Endothelial cell of umbilical vein (primary cell): ENCODE measurements at regions not wholly inside any gene's neighbourhood (a gene's known extent, or its start where the extent isn't known, plus 50 kb on each side); places are given as distances from the start of the nearest gene placed in this dataset.
"Not testable (repeated sequence)": the region's sequence is repeated elsewhere in the genome, so short reads cannot be mapped to it uniquely, and the experiment has no call there.

Source experiments
- BruUV-seq: library from RNA; stranded (reverse); fragments of 400-500 nt; replicated peaks from 2 replicates; lab custom pipeline; 2021; lab: Mats Ljungman, UMichigan
- CTCF ChIA-PET: fragments of 300-600, 350-600 bp; sonication (Branson Sonifier 250); formaldehyde crosslinking; loops from one replicate; lab custom pipeline; 2021; ENCODE audit warnings: antibody characterized with exemption, inconsistent platforms; lab: Charles Lee
- POLR2A ChIA-PET: fragments of 300-600, 350-600 bp; sonication (Branson Sonifier 250); formaldehyde crosslinking; loops from one replicate; lab custom pipeline; 2021; ENCODE audit warnings: antibody characterized with exemption, inconsistent platforms; lab: Charles Lee
- DNase-seq: peaks from one replicate; pipeline ENCODE4 v3.0.0-alpha.2; 2011; ENCODE audit warnings: low read depth, low spot score
- FAIRE-seq: peaks from 2 replicates; lab custom pipeline; 2011; peaks lifted over from hg19 to GRCh38; lab: Jason Lieb, UNC
- H2AFZ ChIP-seq: 2 replicates; pipeline ENCODE4 v1.6.0; 2012; ENCODE audit warnings: low read depth, low read length, control low read depth, inconsistent platforms
- H3K27ac ChIP-seq: 2 replicates; pipeline ENCODE4 v1.5.1; 2011; ENCODE audit warnings: low read depth, mild to moderate bottlenecking, control low read depth, low read length, moderate library complexity; ENCODE audit not compliant: insufficient read depth
- H3K27me3 ChIP-seq, 2 experiments: 2 replicates each; pipeline versions ENCODE4 v1.6.0 to v1.6.1; 2011; ENCODE audit warnings: low read length in 2 of 2, mixed read lengths in 1 of 2; ENCODE audit not compliant: control insufficient read depth in 2 of 2, insufficient read depth in 2 of 2
- H3K36me3 ChIP-seq, 2 experiments: 2 replicates in 1 of 2; 3 replicates in 1 of 2; pipeline ENCODE4 v1.5.1; 2011; ENCODE audit warnings: low read length in 2 of 2, mild to moderate bottlenecking in 1 of 2, moderate library complexity in 1 of 2; ENCODE audit not compliant: control insufficient read depth in 2 of 2, insufficient read depth in 2 of 2; ENCODE audit errors: extremely low read depth in 1 of 2
- H3K4me1 ChIP-seq: 3 replicates; pipeline ENCODE4 v1.5.1; 2011; ENCODE audit warnings: mild to moderate bottlenecking, low read length; ENCODE audit not compliant: control insufficient read depth, insufficient read depth; ENCODE audit errors: extremely low read depth
- H3K4me2 ChIP-seq: 2 replicates; pipeline ENCODE4 v1.6.1; 2011; ENCODE audit warnings: low read length, control low read depth, mixed read lengths; ENCODE audit not compliant: insufficient read depth
- H3K4me3 ChIP-seq, 3 experiments: fragments of 200-600 bp in 1 of 3; sonication (generic), shearing (Covaris generic) in 1 of 3; replicated peaks in 1 of 3; 2 replicates each; pipeline ENCODE4 v1.5.1; 2011 to 2016; ENCODE audit warnings: control low read depth in 3 of 3, low read length in 3 of 3, mild to moderate bottlenecking in 2 of 3, inconsistent platforms in 1 of 3, low read depth in 1 of 3, moderate library complexity in 1 of 3; ENCODE audit not compliant: insufficient read depth in 1 of 3
- H3K79me2 ChIP-seq: 2 replicates; pipeline ENCODE4 v1.6.0; 2012; ENCODE audit warnings: low read length, inconsistent platforms; ENCODE audit not compliant: control insufficient read depth, insufficient read depth
- H3K9ac ChIP-seq: replicated peaks from 2 replicates; pipeline ENCODE3; 2011; ENCODE audit warnings: low read length, control low read depth; ENCODE audit not compliant: insufficient read depth; ENCODE audit errors: extremely low read depth
- H3K9me1 ChIP-seq: replicated peaks from 3 replicates; pipeline ENCODE4 v1.6.0; 2011; ENCODE audit warnings: mild to moderate bottlenecking, low read length; ENCODE audit not compliant: control insufficient read depth, insufficient read depth; ENCODE audit errors: extremely low read depth
- H3K9me3 ChIP-seq: replicated peaks from 2 replicates; pipeline ENCODE4 v1.5.1; 2012; ENCODE audit warnings: low read length, inconsistent platforms; ENCODE audit not compliant: control insufficient read depth, insufficient read depth
- H4K20me1 ChIP-seq: replicated peaks from 2 replicates; pipeline ENCODE3; 2011; ENCODE audit warnings: mild to moderate bottlenecking, low read length; ENCODE audit not compliant: control insufficient read depth, insufficient read depth; ENCODE audit errors: extremely low read depth
- EZH2 ChIP-seq: IDR thresholded peaks from 2 replicates; pipeline ENCODE4 v1.6.1; 2012; ENCODE audit warnings: borderline replicate concordance, low read depth, mild to moderate bottlenecking, moderate library complexity, low read length, inconsistent platforms; ENCODE audit not compliant: severe bottlenecking
- FOS ChIP-seq: IDR thresholded peaks from 2 replicates; pipeline ENCODE4 v1.6.1; 2011; ENCODE audit warnings: mild to moderate bottlenecking, low read length, moderate library complexity, borderline replicate concordance; ENCODE audit not compliant: insufficient read depth
- GATA2 ChIP-seq: IDR thresholded peaks from 2 replicates; pipeline ENCODE4 v1.7.0; 2011; ENCODE audit warnings: low read depth, mild to moderate bottlenecking, moderate library complexity, mixed read lengths, low read length; ENCODE audit not compliant: insufficient read length, insufficient read depth
- JUN ChIP-seq: IDR thresholded peaks from 2 replicates; pipeline ENCODE4 v1.6.1; 2011; ENCODE audit warnings: borderline replicate concordance, low read depth; ENCODE audit not compliant: insufficient read length, insufficient read depth
- MAX ChIP-seq: IDR thresholded peaks from 2 replicates; pipeline ENCODE4 v1.6.1; 2011; ENCODE audit not compliant: insufficient read depth, insufficient read length
- MYC ChIP-seq: IDR thresholded peaks from one replicate; pipeline ENCODE4 v1.6.1; 2011; ENCODE audit warnings: mild to moderate bottlenecking, low read depth, low read length
- POLR2A ChIP-seq: IDR thresholded peaks from 2 replicates; pipeline ENCODE4 v1.6.1; 2012; ENCODE audit warnings: low read depth, mild to moderate bottlenecking, control low read depth, low read length
- POLR2AphosphoS5 ChIP-seq: IDR thresholded peaks from 2 replicates; pipeline ENCODE4 v1.6.1; 2012; ENCODE audit warnings: low read depth, mild to moderate bottlenecking, control low read depth, low read length, moderate library complexity; ENCODE audit not compliant: insufficient read depth
- dilution Hi-C: fragments of 300-500 bp; cut with MboI; formaldehyde crosslinking; loops from one replicate; pipeline ENCODE4 v1.15.0; 2019; ENCODE audit warnings: low sequenced_read_pairs; ENCODE audit not compliant: extremely low pct_ligation_motif_present
- intact Hi-C: fragments of 100-400 bp; cut with micrococcal nuclease; formaldehyde crosslinking; loops from one replicate; pipeline ENCODE4 v1.10.0; 2022
- TF ChIP-seq, protein P1 (sequence below), 2 donors: IDR thresholded peaks; 1 replicate in 1 of 2; 2 replicates in 1 of 2; pipeline ENCODE4 v1.5.1; 2011; ENCODE audit warnings: low read length in 2 of 2, mild to moderate bottlenecking in 2 of 2, moderate library complexity in 2 of 2, control low read depth in 1 of 2, inconsistent platforms in 1 of 2, low read depth in 1 of 2; ENCODE audit not compliant: insufficient read depth in 1 of 2; ENCODE audit errors: extremely low read depth in 1 of 2

GRCh38 chr10:30706189-30706588 is 76.6 kb upstream of the LYZL2 start:
- H3K4me1 ChIP-seq, dilution Hi-C loops, POLR2A ChIA-PET, H3K36me3 ChIP-seq, H3K4me3 ChIP-seq, BruUV-seq, H3K9me3 ChIP-seq, H2AFZ ChIP-seq, H3K27ac ChIP-seq, H3K9ac ChIP-seq, H4K20me1 ChIP-seq, H3K9me1 ChIP-seq, CTCF ChIA-PET, H3K79me2 ChIP-seq, FAIRE-seq, H3K4me2 ChIP-seq, intact Hi-C loops, DNase-seq: not testable (repeated sequence)
- H3K27me3 ChIP-seq = peaks cover 4 to 17% of the 10 kb centered on the region in 2 experiments

GRCh38 chr10:30705625-30706149 is 76.1 kb upstream of the LYZL2 start:
- no peak for FAIRE-seq
- CTCF ChIA-PET = no interaction called here
- H4K20me1 ChIP-seq = no peaks in the 10 kb centered on the region
- H3K36me3 ChIP-seq = no peaks in the 10 kb centered on the region
- no peak overlapping the region for H3K4me2 ChIP-seq
- H3K27me3 ChIP-seq = peaks cover 4 to 16% of the 10 kb centered on the region in 2 experiments
- POLR2A ChIA-PET = no interaction called here
- no peaks in the 10 kb centered on the region for H3K9me3 ChIP-seq
- H3K9me1 ChIP-seq = no peaks in the 10 kb centered on the region
- BruUV-seq = no TSS peak
- dilution Hi-C loops (no loop called here), intact Hi-C loops (no loop called here)
- no peak for DNase-seq
- H3K79me2 ChIP-seq = no peaks in the 10 kb centered on the region
- H3K9ac ChIP-seq = no peak overlapping the region
- no peaks in the 10 kb centered on the region for H3K4me1 ChIP-seq
- no peak overlapping the region for H3K27ac ChIP-seq
- no peak overlapping the region for H2AFZ ChIP-seq
- TF ChIP-seq GATA2 (no peak), POLR2AphosphoS5 (no peak), FOS (no peak), MAX (no peak), EZH2 (no peak), POLR2A (no peak), JUN (no peak), MYC (no peak)
- TF ChIP-seq, protein P1, sequence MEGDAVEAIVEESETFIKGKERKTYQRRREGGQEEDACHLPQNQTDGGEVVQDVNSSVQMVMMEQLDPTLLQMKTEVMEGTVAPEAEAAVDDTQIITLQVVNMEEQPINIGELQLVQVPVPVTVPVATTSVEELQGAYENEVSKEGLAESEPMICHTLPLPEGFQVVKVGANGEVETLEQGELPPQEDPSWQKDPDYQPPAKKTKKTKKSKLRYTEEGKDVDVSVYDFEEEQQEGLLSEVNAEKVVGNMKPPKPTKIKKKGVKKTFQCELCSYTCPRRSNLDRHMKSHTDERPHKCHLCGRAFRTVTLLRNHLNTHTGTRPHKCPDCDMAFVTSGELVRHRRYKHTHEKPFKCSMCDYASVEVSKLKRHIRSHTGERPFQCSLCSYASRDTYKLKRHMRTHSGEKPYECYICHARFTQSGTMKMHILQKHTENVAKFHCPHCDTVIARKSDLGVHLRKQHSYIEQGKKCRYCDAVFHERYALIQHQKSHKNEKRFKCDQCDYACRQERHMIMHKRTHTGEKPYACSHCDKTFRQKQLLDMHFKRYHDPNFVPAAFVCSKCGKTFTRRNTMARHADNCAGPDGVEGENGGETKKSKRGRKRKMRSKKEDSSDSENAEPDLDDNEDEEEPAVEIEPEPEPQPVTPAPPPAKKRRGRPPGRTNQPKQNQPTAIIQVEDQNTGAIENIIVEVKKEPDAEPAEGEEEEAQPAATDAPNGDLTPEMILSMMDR (IDR thresholded peaks at IDR 0.05; ENCODE audit: extremely low read depth in 1 of 2, insufficient read depth in 1 of 2, low read depth in 1 of 2, low read length in 2 of 2) = no peak
- no peak overlapping the region for H3K4me3 ChIP-seq
